GM12891 (cell line): ENCODE measurements at regions not wholly inside any gene's neighbourhood (a gene's known extent, or its start where the extent isn't known, plus 50 kb on each side); places are given as distances from the start of the nearest gene placed in this dataset.

Experiments
- POLR2A ChIP-seq: IDR thresholded peaks from 2 replicates; pipeline ENCODE4 v1.6.1; 2011; ENCODE audit warnings: low read depth, low read length, control low read depth
- POLR2AphosphoS5 ChIP-seq: IDR thresholded peaks from 2 replicates; pipeline ENCODE4 v1.6.1; 2011; ENCODE audit warnings: low read depth, low read length, control low read depth
- POU2F2 ChIP-seq: IDR thresholded peaks from 2 replicates; pipeline ENCODE4 v1.6.1; 2011; ENCODE audit warnings: low read depth, mild to moderate bottlenecking, control low read depth, low read length, moderate library complexity
- SPI1 ChIP-seq: IDR thresholded peaks from 2 replicates; pipeline ENCODE4 v1.6.1; 2011; ENCODE audit warnings: low read depth, low read length, control low read depth
- TAF1 ChIP-seq: IDR thresholded peaks from 2 replicates; pipeline ENCODE4 v1.6.1; 2011; ENCODE audit warnings: low read depth, low read length, control low read depth

DNA sequence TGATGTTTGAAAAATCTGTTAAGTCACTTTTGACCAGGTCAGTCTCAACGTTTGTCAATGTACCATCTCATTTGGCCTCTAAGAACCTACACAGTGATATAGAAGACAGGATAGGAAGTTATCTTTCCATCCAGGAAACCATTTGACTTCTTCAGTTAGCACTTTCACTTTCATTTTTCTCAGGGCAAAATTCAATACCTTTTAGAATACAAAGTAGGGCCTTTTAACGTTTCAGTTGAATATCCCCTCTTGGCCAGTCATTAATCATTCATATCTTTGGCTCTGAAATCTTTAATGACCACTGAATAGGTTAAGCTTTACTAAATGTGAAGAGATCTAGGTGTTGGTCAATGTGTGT lies 101.1 kb upstream of the GNAQ start:
- TF ChIP-seq POLR2AphosphoS5 (no peak), TAF1 (no peak), POLR2A (no peak), SPI1 (no peak), POU2F2 (no peak)
